IMR-90 (cell line): ENCODE measurements at regions not wholly inside any gene's neighbourhood (a gene's known extent, or its start where the extent isn't known, plus 50 kb on each side); places are given as distances from the start of the nearest gene placed in this dataset.

Experiments
- CEBPB ChIP-seq: IDR thresholded peaks from 2 replicates; pipeline ENCODE4 v1.6.1; 2012; ENCODE audit warnings: low read depth, low read length, improper control_type of control experiment
- MXI1 ChIP-seq: IDR thresholded peaks from 2 replicates; pipeline ENCODE4 v1.6.1; 2012; ENCODE audit warnings: low read depth, mild to moderate bottlenecking, low read length, moderate library complexity, borderline replicate concordance
- TF ChIP-seq, protein P1 (sequence below): conservative IDR thresholded peaks from 2 replicates; pipeline ENCODE4 v1.5.1; 2012; ENCODE audit warnings: mild to moderate bottlenecking, low read depth, low read length, improper control_type of control experiment

DNA sequence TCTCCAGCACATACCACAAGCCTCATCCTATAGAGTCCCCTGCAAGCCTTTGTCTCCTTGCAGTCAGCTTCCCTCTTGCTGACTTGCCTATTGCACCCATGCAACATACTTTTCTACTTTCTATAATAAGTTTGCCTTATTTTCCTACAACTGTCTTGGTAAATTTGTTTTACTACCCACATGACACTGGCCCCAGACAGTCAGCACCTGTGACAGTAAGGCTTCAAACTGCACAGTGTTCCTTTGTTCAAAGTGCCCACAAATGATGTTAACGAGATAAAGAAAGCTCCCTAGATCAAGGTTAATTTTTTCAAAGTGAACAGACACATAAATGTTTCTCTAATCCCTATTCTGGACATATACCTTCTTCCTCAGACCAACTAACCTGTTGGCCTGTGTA, 529.1 kb upstream of the PCDH10 start:
- TF ChIP-seq, protein P1, sequence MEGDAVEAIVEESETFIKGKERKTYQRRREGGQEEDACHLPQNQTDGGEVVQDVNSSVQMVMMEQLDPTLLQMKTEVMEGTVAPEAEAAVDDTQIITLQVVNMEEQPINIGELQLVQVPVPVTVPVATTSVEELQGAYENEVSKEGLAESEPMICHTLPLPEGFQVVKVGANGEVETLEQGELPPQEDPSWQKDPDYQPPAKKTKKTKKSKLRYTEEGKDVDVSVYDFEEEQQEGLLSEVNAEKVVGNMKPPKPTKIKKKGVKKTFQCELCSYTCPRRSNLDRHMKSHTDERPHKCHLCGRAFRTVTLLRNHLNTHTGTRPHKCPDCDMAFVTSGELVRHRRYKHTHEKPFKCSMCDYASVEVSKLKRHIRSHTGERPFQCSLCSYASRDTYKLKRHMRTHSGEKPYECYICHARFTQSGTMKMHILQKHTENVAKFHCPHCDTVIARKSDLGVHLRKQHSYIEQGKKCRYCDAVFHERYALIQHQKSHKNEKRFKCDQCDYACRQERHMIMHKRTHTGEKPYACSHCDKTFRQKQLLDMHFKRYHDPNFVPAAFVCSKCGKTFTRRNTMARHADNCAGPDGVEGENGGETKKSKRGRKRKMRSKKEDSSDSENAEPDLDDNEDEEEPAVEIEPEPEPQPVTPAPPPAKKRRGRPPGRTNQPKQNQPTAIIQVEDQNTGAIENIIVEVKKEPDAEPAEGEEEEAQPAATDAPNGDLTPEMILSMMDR: no peak
- no peak for TF ChIP-seq MXI1
- no peak for TF ChIP-seq CEBPB
